ENCODE measurements at regions not wholly inside any gene's neighbourhood (a gene's known extent, or its start where the extent isn't known, plus 50 kb on each side); places are given as distances from the start of the nearest gene placed in this dataset.
"Not testable (repeated sequence)": the region's sequence is repeated elsewhere in the genome, so short reads cannot be mapped to it uniquely, and the experiment has no call there.

- no peak for DNase-seq
These were observed 80.2 kb upstream of the BRD7 start for GRCh38 chr16:50448981-50449380.

DNA sequence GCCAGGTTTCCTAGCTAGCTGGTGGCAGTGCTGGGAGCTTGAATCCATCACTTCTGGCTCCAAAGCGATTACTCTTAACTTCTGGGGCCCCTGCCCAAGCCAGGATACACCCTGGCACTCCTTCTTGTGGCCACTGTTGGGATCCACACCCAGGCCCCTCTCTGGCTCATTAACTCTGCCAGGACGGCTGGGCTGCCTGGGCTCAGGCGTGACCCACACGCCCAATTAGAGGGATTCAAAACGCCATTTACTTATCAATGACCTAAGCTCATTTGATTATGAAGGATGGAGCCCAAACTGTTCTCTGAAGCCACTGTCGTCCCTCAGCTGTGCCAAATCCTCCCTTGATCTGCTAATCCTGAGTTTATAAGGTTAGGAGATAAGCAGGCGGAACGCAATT, 79.7 kb upstream of the BRD7 start:
- no peak for DNase-seq

DNA sequence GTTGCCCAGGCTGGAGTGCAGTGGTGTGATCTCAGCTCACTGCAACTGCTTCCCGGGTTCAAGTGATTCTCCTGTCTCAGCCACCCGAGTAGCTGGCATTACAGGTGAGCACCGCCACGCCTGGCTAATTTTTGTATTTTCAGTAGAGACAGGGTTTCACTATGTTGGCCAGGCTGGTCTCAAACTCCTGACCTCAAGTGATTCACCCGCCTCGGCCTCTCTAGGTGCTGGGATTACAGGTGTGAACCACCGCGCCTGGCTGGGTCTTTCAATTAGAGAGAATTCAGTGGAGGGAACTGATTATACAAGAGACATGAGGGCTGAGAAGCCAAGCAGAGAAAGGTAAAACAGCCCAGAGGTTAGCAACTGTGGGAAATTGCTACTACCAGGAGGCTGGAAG, 78.6 kb upstream of the BRD7 start:
- DNase-seq, result not testable (repeated sequence)

DNA sequence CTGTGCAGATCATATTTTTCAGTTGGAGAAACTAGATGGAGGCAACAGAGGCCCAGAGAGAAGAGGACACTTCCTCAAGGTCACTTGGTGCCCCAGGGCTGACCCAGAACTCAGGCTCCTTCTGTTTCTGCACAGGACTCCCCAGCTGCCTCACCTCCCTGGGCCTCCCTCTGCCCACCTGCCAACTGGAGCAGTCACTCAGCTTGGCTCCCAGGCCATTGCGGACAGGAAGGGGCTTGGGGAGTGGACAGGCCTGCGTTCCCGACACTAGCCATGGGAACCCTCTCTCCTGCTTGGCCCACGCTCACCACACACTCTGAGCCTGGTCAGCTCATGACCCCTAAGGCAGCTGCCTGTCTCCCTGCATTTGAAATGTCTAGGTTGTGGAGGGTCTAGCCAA, 78.1 kb upstream of the BRD7 start:
- no peak for DNase-seq

GRCh38 chr16:50445621-50446555, 77.1 kb upstream of the BRD7 start:
- DNase-seq, result no peak

GRCh38 chr16:50444526-50444925, 75.7 kb upstream of the BRD7 start:
- DNase-seq, result no peak

GRCh38 chr16:50442221-50442620, 73.4 kb upstream of the BRD7 start:
- DNase-seq, result no peak

DNA sequence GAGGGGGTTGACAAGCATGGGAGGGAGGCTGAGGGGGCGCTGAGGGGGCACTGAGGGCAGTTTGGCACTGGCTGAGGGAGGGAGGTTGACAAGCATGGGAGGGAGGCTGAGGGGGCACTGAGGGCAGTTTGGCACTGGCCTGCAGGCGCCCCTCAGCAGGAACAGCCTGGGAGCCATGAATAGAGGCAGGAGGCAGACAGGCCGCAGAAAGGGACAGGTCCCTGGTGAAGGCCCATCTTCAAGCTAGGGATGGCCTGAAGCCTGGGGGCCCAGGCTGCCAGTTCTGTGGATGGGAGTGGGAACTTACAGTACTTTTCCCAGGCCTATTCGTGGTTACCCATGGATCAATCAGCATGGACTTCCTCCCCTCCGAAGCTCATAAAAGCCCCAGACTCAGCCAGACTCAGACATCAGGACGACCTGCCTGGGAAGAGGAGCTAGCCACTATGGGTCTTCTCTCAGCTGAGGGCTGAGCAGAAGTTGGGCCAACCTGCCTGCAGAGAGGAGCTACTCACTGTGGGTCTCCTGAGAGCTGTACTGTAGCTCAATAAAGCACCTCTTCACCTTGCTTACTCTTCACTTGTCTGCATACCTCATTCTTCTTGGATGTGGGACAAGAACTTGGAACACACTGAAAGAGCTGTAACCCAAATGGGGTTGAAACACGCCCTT, 72.8 kb upstream of the BRD7 start:
- DNase-seq, result no peak

- DNase-seq, result no peak
These were observed 72.2 kb upstream of the BRD7 start for GRCh38 chr16:50440991-50441390.

GRCh38 chr16:50440531-50440930, 71.7 kb upstream of the BRD7 start:
- DNase-seq, result no peak

- no peak for DNase-seq
These were observed 69.1 kb upstream of the BRD7 start for GRCh38 chr16:50437769-50438437.

DNA sequence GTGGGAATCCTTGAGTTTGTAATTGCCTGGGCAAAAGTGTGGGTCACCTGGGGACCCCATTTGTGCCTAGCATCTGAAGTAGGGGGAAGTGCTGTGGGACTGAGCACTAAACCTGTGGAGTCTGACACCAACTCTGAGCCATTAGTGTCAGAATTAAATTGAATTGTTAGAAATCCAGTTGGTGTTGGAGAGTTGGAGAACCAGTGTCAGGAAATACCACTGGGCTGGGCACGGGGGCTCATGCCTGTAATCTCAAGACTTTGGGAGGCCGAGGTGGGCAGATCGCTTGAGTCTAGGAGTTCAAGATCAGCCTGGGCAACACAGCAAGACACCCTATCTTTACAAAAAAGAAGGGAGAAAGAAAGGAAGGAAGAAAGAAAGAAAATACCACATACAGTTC, 67.5 kb upstream of the BRD7 start:
- DNase-seq, result no peak

DNA sequence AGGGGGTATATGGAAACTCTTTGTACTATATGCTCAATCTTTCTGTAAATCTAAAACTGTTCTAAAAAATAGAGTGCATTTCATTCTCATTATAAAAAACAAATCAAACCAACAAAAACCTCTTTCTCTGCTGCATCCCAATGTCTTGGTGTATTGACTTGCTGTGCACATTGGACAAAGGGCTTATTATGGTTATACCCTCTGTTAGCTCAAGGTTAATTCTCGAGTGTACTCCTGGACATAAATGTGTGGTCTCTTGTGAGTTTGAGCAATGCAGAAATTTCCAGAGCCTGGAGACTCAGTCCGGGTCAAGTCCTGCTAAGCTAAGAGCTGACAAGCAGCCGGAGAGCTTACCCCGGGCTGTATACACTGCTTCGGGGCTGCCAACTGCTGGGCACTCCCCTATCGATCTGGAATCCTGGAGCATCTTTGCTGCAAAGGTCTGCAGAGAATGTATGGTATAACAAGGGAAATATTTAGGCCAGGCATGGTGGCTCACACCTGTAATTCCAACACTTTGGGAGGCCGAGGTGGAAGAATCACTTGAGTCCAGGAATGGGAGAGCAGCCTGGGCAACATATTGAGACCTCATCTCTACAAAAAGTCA, 66.2 kb upstream of the BRD7 start:
- no peak for DNase-seq

- no peak for DNase-seq
These were observed 61.3 kb upstream of the BRD7 start for GRCh38 chr16:50430076-50430475.

- DNase-seq, result no peak
These were observed 60.0 kb upstream of the BRD7 start for GRCh38 chr16:50428742-50429141.

- no peak for DNase-seq
These were observed 59.3 kb upstream of the BRD7 start for GRCh38 chr16:50428116-50428515.

DNA sequence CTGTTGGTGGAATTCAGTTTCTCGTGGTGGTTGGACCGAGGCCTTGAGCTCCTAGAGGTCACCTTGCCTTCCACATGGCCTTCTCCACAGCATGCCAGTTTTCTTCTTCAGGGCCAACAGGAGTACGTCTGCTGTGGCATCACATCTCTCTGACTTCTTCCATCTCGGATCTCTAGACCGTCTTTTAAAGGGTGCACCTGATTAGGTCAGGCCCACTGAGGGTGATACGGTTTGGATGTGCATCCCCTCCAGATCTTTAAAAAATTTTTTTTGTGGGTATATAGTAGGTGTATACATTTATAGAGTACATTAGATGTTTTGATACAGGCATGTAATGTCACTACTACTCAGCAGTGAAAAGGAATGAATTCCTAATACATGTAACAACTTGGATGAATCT, 58.3 kb upstream of the BRD7 start:
- DNase-seq, result no peak

- no peak for DNase-seq
These were observed 56.9 kb upstream of the BRD7 start for GRCh38 chr16:50425648-50426047.

DNA sequence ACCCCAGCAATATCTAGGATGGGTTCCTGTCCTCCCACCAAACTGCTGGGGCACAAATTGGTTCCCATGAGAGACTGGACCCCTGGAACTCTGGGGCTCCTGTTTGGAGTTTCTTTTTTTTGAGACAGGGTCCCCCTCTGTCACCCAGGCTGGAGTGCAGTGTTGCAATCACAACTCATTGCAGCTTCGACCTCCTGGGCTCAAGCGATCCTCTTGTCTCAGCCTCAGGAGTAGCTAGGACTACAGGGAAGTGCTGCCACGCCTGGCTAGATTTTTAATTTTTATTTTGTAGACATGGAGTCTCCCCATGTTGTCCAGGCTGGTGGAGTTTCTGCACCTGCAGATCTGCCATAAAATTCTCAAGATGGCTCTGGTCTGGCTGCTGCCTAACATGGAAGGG, 56.3 kb upstream of the BRD7 start:
- DNase-seq, result no peak

DNA sequence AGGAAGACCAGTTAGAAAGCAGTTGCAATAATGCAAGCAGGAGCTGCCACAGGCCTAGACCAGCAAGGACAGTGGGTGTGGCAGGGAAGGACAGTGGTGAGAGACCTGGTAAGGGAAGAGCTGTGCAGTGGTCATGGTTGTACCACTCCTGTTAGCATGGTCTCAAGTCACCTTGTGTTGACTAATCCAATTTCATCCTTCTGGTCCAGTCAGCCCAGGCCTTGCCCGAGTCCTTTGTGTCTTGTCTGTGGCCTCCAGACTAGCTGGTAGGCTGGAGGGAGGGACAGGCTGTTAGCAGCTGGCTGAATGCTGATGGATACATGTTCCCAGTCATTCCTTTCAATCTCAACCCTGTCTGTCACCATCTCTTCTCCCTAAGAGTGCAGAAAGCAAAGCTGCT, 54.1 kb upstream of the BRD7 start:
- no peak for DNase-seq

- no peak for DNase-seq
These were observed 50.3 kb upstream of the BRD7 start for GRCh38 chr16:50419116-50419515.

Data from NCI-H510A treated with DMSO at 0.1 percent for 48 hours (cell line).